Fibroblast of mammary gland (primary cell): ENCODE measurements at regions not wholly inside any gene's neighbourhood (a gene's known extent, or its start where the extent isn't known, plus 50 kb on each side); places are given as distances from the start of the nearest gene placed in this dataset.

Experiments
- DNase-seq: peaks from one replicate; pipeline ENCODE4 v3.0.0-alpha.2; 2010; ENCODE audit warnings: low read depth
- H3K4me3 ChIP-seq: 2 replicates; pipeline ENCODE4 v1.5.1; 2011; ENCODE audit warnings: low read depth, mild to moderate bottlenecking, low read length, moderate library complexity; ENCODE audit not compliant: control insufficient read depth
- TF ChIP-seq, protein P1 (sequence below): conservative IDR thresholded peaks from 2 replicates; pipeline ENCODE4 v1.5.1; 2011; ENCODE audit warnings: low read depth, low read length, inconsistent platforms; ENCODE audit not compliant: control insufficient read depth, insufficient read depth

DNA sequence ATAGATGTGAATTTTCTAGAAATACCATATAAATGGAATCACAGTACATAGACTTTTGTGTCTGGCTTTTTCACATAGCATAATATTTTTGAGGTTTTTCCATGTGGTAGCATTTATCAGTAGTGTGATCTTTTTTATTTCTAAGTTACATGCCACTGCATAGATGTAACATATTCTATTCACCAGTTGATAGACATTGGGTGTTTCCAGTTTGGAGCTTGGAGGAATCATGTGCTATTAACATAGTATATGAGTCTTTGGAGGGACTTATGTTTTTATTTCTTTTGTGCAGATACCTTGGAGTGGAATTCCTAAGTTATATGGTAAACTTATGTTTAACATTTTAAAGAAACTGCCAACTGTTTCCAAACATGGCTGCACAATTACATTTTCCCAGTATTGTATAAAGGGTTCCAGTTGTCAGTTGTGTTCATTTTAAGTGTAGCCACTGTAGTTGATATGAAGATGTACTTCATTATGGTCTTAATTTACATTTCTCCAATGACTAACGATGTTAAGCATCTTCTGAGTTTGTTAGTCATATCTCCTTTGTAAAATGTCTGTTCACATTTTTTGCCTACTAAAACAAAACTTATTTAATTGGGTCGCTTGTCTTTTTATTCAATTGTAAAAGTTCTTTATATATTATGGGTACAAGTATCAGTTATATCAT is 145.7 kb upstream of the TRPC6 start:
- TF ChIP-seq, protein P1, sequence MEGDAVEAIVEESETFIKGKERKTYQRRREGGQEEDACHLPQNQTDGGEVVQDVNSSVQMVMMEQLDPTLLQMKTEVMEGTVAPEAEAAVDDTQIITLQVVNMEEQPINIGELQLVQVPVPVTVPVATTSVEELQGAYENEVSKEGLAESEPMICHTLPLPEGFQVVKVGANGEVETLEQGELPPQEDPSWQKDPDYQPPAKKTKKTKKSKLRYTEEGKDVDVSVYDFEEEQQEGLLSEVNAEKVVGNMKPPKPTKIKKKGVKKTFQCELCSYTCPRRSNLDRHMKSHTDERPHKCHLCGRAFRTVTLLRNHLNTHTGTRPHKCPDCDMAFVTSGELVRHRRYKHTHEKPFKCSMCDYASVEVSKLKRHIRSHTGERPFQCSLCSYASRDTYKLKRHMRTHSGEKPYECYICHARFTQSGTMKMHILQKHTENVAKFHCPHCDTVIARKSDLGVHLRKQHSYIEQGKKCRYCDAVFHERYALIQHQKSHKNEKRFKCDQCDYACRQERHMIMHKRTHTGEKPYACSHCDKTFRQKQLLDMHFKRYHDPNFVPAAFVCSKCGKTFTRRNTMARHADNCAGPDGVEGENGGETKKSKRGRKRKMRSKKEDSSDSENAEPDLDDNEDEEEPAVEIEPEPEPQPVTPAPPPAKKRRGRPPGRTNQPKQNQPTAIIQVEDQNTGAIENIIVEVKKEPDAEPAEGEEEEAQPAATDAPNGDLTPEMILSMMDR, result no peak
- no peak overlapping the region for H3K4me3 ChIP-seq
- DNase-seq, result no peak

DNA sequence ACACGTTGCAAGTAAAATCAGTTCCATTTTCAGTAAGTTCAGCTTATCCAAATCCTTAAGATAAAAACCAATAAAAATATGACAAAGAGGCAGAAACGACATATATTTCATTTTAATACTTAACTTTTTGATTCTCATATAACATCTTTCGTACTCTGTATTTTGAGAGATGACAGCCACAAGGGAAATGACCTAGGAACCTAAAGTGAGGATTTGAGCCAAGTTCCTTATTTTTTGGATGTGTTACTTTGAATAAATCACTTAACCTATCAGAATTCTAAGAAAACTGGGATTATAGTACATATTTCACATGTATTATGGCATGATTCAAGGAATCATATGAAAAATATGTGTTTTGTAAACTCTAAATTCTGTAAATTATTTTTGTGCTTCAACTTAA is 143.6 kb upstream of the TRPC6 start:
- TF ChIP-seq, protein P1, result no peak
- no peak for DNase-seq
- H3K4me3 ChIP-seq, result no peak overlapping the region

DNA sequence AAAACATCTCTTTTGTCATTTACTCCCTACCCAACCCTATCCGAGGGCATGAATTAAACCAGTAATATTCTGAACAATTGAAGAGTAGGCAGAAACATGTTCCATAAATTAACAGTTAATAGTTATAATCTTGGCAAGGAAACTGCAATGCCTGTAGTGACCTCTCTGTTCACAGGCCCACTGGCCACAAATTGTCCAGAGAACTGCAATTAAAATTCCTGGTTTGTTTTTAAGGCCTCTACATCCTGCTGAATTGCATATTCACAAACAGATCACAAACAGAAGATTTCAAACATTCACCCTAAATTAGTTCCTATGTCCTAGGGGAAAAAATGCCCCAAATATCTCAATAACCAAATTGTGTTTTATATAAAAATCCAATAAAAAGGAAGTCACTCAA is 143.2 kb upstream of the TRPC6 start:
- H3K4me3 ChIP-seq, result no peak overlapping the region
- TF ChIP-seq, protein P1, result no peak
- DNase-seq, result no peak

DNA sequence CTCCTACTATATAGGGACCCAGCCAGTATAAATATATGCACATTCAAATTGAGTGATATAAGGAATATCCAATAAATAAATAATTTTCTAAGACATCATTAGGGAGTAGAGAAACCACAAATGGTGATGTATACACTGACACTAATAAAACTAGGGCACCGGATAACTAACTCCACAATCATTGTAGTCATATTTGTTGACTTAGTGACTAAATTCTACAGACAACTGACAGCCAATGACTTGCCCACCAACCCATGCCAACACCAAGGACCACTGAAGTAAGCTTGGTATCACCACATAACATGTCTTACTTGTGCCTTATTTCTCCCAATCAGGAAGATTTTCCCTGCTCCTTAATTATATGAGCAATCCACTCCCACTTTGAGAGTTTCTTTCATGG is 139.6 kb upstream of the TRPC6 start:
- TF ChIP-seq, protein P1, result no peak
- DNase-seq, result no peak

DNA sequence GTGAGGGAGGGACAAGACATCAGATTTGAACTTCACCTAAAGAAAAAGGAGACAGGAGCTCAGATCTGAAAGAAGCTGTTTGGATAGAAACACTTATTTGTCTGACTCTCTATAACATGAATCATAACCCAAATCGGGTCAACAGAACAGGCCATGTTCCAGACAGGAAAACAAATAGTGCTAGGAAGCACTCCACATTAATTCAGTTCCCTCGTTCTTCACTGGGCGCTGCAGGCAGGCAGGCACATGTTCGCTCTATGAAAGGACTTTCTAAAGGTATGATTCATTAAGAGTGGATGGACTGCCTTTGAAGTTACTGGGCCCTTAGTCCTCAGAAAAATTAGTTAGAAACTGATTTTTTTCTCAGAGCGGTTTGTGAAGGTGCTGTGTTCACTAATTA is 137.5 kb upstream of the TRPC6 start:
- TF ChIP-seq, protein P1, result no peak
- DNase-seq, result peak; percentile 10
- H3K4me3 ChIP-seq, result no peak overlapping the region

More for the DNA sequence above, 139.6 kb upstream of the TRPC6 start:
- no peak overlapping the region for H3K4me3 ChIP-seq

DNA sequence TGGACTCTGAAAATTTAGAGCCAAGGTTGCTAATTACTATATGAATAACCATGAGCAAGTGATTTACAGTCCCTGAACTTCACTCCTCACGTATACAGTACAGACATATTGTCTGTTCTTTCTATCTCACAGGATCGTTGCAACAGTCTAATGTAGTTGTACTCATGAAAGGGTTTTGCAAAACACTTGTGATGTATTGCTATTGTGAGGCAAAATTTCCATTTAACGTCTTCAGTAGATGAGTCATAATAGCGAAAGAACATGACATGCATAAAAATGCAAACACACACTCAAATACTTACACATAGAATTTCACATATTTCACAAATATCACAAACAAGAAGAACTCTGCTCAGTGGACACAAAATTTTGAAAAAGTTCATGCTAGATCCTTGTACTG is 134.6 kb upstream of the TRPC6 start:
- no peak overlapping the region for H3K4me3 ChIP-seq
- TF ChIP-seq, protein P1, result no peak
- DNase-seq, result peak; percentile 71

DNA sequence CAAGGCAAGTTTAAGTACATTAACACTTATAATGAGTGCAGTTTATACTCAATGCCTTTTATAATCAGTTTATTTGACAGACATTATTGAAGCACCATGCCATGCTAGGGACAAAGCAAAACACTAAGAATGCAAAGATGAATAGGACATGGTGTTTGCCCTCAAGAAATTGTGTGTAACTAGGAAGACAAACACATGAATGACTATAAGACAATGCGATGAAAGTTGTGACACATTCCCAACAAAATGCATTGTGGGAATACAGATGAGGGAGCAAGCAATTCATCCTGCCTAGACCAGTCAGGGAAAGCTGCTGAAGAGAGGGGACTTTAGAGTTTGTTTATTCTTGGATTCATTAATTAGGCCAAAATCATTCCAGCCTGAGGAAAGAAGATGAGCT is 133.8 kb upstream of the TRPC6 start:
- TF ChIP-seq, protein P1, result no peak
- DNase-seq, result no peak
- H3K4me3 ChIP-seq, result no peak overlapping the region
